Prostate gland (tissue), 2 donors: ENCODE measurements at regions not wholly inside any gene's neighbourhood (a gene's known extent, or its start where the extent isn't known, plus 50 kb on each side); places are given as distances from the start of the nearest gene placed in this dataset.
"Not testable (repeated sequence)": the region's sequence is repeated elsewhere in the genome, so short reads cannot be mapped to it uniquely, and the experiment has no call there.

Source experiments
- DNase-seq: peaks from one replicate; pipeline ENCODE4 v3.0.0-alpha.2; 2019; ENCODE audit warnings: low spot score
- H3K27ac ChIP-seq, 2 donors: fragments of 200-600 bp; sonication (generic); 2 replicates each; pipeline ENCODE4 v1.5.1; 2017 to 2019
- H3K27me3 ChIP-seq: fragments of 200-600 bp; sonication (generic); replicated peaks from 2 replicates; pipeline ENCODE4 v1.5.1; 2019; ENCODE audit not compliant: insufficient read depth
- H3K36me3 ChIP-seq, 2 donors: fragments of 200-600 bp; sonication (generic); 1 replicate in 1 of 2; 2 replicates in 1 of 2; pipeline versions ENCODE4 v1.5.1 to v1.8.1; 2017 to 2019
- H3K4me1 ChIP-seq: fragments of 200-600 bp; sonication (generic); replicated peaks from 2 replicates; pipeline ENCODE4 v1.5.1; 2019
- H3K4me3 ChIP-seq, 2 donors: fragments of 200-600 bp; sonication (generic); 2 replicates each; pipeline ENCODE4 v1.5.1; 2017 to 2019
- H3K9me3 ChIP-seq: fragments of 200-600 bp; sonication (generic); 2 replicates; pipeline ENCODE4 v1.5.1; 2017
- POLR2A ChIP-seq: fragments of 450-650 bp; IDR thresholded peaks from one replicate; pipeline ENCODE4 v1.6.1; 2016; ENCODE audit warnings: antibody characterized with exemption, mild to moderate bottlenecking
- POLR2AphosphoS5 ChIP-seq: sonication (generic); formaldehyde crosslinking; IDR thresholded peaks from one replicate; pipeline ENCODE4 v1.6.1; 2017; ENCODE audit warnings: antibody characterized with exemption
- WGBS: methylation state at CpG from one replicate; pipeline ENCODE4 v1.1.5; 2018; 5-methylcytosine and 5-hydroxymethylcytosine counted together
- intact Hi-C: fragments of 100-400 bp; cut with DNase I; formaldehyde crosslinking; loops from one replicate; pipeline ENCODE4 v1.14.2; 2022
- TF ChIP-seq, protein P1 (sequence below), 4 experiments: fragments of 200-600 bp in 2 of 4; fragments of 450-650 bp in 2 of 4; sonication (generic) in 2 of 4; IDR thresholded peaks; 1 replicate in 3 of 4; 2 replicates in 1 of 4; pipeline ENCODE4 v1.5.1; 2016 to 2019; ENCODE audit warnings: antibody characterized with exemption in 4 of 4, mild to moderate bottlenecking in 2 of 4, moderate library complexity in 2 of 4

DNA sequence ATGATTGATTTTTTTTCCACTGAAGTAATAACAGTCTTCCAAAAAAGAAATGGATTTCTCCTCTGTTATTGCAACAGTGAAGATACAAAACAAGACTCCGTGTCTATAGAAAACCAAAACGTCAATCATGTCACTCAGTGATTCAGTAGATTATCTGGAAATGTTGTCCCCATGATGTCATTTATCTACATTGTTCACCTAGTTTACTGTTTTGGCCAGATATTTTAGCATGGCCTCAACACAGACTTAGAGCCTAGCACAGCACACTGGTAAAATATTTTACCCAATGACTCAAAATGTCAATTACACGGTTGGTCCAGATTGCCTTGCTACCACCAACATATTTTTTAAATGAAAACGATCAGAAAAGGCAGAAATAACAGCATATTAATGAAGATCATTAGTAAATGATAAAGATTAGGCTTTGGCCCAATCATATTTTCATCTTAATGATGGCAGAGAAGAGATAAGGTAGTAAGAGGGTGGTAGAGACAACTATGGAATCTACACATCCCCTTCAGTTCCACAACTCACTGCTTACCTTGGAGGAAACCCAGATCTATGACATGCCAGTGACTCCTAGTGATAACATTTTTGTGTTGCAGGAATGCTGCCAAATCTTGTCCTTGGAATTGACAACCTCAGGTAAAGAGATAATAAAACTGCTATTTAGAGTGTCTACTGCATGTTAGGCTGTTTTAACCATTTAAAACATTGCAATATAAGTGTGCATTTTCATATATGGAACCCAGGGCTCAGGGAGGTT lies 347.7 kb upstream of the ARPP21 start:
- Histone ChIP-seq H3K36me3 (no peaks in the 10 kb centered on the region), H3K9me3 (no peaks in the 10 kb centered on the region), H3K27me3 (no peaks in the 10 kb centered on the region), H3K27ac (no peak overlapping the region), H3K4me1 (no peaks in the 10 kb centered on the region), H3K4me3 (no peak overlapping the region)
- intact Hi-C loops: no loop called here
- WGBS: 71% methylated on average over 4 of the region's 4 CpGs
- DNase-seq: no peak
- no peak for TF ChIP-seq POLR2AphosphoS5
- TF ChIP-seq POLR2A: no peak
- TF ChIP-seq, protein P1, sequence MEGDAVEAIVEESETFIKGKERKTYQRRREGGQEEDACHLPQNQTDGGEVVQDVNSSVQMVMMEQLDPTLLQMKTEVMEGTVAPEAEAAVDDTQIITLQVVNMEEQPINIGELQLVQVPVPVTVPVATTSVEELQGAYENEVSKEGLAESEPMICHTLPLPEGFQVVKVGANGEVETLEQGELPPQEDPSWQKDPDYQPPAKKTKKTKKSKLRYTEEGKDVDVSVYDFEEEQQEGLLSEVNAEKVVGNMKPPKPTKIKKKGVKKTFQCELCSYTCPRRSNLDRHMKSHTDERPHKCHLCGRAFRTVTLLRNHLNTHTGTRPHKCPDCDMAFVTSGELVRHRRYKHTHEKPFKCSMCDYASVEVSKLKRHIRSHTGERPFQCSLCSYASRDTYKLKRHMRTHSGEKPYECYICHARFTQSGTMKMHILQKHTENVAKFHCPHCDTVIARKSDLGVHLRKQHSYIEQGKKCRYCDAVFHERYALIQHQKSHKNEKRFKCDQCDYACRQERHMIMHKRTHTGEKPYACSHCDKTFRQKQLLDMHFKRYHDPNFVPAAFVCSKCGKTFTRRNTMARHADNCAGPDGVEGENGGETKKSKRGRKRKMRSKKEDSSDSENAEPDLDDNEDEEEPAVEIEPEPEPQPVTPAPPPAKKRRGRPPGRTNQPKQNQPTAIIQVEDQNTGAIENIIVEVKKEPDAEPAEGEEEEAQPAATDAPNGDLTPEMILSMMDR (IDR thresholded peaks at IDR 0.05): no peak

DNA sequence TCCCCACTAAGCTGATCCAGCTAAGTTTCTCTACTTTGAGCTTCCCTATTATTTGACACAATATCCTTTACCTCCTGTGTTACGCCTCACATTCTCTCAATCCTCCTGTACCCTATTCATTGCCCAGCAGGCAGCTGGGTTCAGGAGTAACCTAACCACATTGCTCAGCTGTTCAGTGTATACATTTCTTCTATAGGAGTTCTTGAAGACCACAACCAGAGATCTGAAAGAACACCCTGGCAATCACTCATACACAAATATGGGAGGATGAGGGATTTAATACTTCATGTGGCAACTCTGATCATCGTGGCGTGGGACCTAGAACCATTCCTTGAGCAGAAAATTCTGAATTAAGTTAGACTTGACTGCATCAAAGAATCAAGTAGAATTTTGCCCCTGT lies 346.8 kb upstream of the ARPP21 start:
- Histone ChIP-seq H3K27me3 (no peaks in the 10 kb centered on the region), H3K9me3 (no peaks in the 10 kb centered on the region), H3K36me3 (no peaks in the 10 kb centered on the region), H3K27ac (no peak overlapping the region), H3K4me3 (no peak overlapping the region), H3K4me1 (no peaks in the 10 kb centered on the region)
- WGBS: 98% methylated on average over 3 of the region's 3 CpGs
- TF ChIP-seq POLR2A (no peak), POLR2AphosphoS5 (no peak)
- TF ChIP-seq, protein P1 (IDR thresholded peaks at IDR 0.05): no peak
- no peak for DNase-seq
- intact Hi-C loops: no loop called here

DNA sequence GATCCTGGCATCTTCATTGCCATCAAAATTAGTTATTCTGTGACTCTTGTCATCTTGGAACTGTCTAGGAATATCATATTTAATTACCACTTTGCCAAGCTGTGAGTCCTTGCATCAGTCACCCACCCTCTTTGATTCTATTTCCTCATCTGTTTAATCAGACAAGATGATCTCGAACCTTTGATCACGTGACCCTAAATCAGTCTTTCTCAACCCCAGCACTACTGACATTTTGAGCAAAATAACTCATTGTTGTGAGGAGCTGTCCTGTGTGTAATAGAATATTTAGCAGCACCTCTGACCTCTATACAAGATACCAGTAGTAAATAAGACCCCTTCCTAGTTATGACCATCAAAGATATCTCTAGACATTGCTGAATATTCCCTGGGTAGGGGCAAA lies 343.4 kb upstream of the ARPP21 start:
- H3K36me3 ChIP-seq: no peaks in the 10 kb centered on the region
- TF ChIP-seq POLR2A: no peak
- TF ChIP-seq POLR2AphosphoS5: no peak
- TF ChIP-seq, protein P1 (IDR thresholded peaks at IDR 0.05): no peak
- intact Hi-C loops: no loop called here
- no peak overlapping the region for H3K27ac ChIP-seq
- no peak for DNase-seq
- 79% methylated on average over 2 of the region's 2 CpGs for WGBS
- H3K4me3 ChIP-seq: no peak overlapping the region
- H3K9me3 ChIP-seq: no peaks in the 10 kb centered on the region
- no peaks in the 10 kb centered on the region for H3K4me1 ChIP-seq
- H3K27me3 ChIP-seq: no peaks in the 10 kb centered on the region

DNA sequence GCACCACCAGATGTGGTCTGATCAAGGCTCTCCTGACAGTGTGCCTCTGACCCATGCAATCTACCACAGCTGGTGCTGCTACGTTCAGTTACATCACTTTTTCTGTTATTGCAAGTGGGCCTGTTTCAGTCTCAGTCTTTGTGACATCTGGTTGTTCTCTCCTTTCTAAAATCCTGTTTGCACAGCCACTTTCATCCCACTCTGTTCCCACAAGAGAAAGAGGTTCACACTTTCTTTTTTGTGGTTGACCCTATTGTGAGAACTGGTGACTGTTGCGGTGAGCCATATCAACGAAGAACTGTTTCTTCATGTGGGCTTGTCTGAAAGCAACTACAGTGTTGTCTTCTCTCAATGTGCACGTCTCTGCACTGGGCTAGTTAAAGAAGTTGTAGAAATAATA lies 342.8 kb upstream of the ARPP21 start:
- no peak for DNase-seq
- 83% methylated on average over 4 of the region's 4 CpGs for WGBS

DNA sequence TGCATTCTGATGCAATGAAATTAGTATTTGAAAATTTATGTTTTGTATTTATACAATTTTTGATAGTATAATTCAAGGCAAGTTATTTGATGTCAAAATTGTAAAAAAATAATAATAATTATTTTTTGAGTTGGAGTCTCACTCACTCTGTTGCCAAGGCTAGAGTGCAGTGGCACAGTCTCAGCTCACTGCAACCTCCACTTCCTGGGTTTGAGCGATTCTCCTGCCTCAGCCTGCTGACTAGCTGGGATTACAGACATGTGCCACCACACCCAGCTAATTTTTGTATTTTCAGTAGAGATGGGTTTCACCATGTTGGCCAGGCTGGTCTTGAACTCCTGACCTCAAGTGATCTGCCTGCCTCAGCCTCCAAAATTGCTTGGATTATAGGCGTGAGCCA lies 342.4 kb upstream of the ARPP21 start:
- intact Hi-C loops, H3K36me3 ChIP-seq, H3K4me1 ChIP-seq, H3K27ac ChIP-seq, DNase-seq, H3K27me3 ChIP-seq, H3K4me3 ChIP-seq, H3K9me3 ChIP-seq: not testable (repeated sequence)
- 90% methylated on average over 2 of the region's 2 CpGs for WGBS

More for the DNA sequence above, 342.8 kb upstream of the ARPP21 start:
- no peaks in the 10 kb centered on the region for H3K27me3 ChIP-seq
- no peaks in the 10 kb centered on the region for H3K9me3 ChIP-seq
- no peaks in the 10 kb centered on the region for H3K4me1 ChIP-seq
- H3K4me3 ChIP-seq: no peak overlapping the region
- TF ChIP-seq POLR2A (no peak), POLR2AphosphoS5 (no peak)
- TF ChIP-seq, protein P1 (IDR thresholded peaks at IDR 0.05): no peak
- intact Hi-C loops: no loop called here
- no peaks in the 10 kb centered on the region for H3K36me3 ChIP-seq
- H3K27ac ChIP-seq: no peak overlapping the region
